GM19395 (cell line): ENCODE measurements at regions not wholly inside any gene's neighbourhood (a gene's known extent, or its start where the extent isn't known, plus 50 kb on each side); places are given as distances from the start of the nearest gene placed in this dataset.

Experiments used
- ATAC-seq: cut with Tn5 transposase; IDR thresholded peaks from one replicate; pipeline ENCODE4 v1.9.1; 2021; ENCODE audit warnings: mild to moderate bottlenecking, moderate library complexity; ENCODE audit not compliant: unreplicated experiment

DNA sequence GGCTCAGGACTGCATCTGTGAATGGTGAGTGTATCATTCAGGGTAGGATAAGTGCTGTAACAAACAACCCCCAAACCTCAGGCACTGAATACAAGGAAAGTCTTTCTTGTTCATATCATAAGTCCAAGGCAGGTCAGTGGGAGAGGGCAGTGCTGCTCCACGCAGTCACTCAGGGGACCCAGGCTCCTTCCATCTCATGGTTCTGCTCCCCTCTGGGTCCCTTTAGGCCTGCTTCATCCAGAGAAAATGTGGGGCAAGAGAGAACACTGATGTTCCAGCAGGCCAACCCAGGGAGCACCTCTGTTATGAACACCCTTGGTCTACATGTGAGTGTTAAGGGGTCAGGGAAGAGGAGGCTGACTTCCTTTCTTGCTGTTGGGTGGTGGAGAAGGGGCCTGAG lies 187.8 kb downstream of the CHST1 start:
- ATAC-seq: no peak

DNA sequence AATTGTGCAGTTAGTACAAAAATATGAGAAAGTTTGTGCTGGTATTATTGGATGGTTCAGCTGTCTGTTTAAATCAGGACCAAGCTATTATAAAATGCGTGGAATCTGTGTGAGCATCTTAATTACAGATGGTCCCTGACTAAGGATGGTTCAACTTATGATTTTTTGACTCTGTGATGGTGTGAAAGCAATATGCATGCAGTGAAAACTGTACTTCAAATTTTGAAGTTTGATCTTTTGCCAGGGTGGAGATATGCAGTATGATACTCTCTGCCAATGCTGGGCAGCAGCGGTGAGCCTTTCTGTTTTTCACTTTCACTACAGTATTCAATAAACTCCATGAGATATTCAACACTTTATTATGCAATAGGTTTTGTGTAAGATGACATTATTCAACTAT lies 189.3 kb downstream of the CHST1 start:
- no peak for ATAC-seq

DNA sequence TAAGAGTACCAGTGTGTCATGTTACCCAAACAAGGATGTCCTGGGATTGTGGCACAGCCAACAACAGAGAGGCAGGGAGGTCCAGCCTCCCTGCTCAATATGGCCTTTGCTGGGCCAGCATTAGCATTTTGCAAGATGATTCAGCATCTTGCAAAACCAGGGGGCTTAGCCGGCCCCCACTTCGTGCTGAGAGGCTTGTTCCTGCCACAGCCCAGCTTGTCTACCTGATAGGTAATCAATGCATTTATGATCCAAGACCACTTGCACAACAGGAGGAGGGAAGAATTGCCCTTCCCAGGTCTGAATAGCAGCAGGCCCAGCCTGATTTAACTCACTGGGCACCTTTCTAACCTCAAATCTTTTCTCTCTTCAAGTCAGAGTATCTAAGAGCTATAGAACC lies 189.0 kb upstream of the SYT13 start:
- ATAC-seq: no peak

DNA sequence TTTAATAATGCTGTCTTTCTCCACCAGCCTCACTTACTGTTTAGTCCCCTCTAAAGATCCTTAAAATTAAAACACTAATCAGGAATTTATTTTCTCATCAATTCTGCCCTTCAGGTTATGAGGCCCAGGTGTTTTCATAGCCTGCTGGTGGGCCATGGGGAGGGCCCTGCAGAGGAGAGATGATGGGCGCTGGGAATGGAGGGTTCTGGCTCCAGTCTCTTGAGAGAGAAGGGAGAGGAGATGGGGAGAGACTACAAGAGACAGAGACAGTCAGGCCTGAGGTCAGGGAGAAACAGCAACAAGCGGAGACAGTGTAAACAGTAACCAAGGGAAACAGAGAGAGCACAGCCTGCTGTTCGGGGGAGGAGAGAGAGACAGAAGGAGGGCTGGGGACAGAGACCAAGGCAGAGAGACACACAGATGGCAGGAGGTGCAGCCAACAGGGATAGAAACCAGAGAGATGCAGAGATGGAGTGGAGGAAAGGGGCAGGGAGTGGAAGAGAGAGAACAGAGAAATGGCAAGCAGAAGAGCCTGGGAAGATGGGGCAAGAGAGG lies 187.3 kb upstream of the SYT13 start:
- no peak for ATAC-seq

DNA sequence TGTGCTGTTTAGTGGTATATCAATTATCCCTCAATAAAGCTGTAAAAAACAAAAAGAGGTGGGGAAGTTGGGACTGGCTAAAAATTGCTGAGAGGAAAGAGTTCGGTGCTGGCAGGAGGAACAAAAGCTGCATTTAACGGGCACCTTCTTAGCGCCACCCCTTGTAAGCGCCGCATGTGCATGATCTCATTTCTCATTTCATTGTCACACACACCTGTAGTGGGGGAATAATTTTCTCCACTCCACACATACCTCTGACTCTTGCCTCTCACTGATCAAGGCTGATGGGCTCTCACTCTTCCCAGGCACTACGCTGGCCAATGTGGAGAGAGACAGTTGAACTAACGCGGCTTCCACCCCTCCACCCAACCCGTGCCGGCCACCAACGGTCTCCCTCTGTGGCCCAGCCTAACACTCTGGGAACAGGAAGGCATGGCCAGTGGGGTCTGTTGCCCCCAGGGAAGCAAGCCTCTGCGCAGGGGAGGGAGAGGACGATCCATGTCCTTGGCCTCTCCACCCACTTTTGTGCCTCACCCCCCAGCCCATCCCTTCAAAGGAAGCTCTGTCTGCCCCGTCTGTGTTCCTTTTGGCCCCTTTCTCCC lies 186.7 kb upstream of the SYT13 start:
- ATAC-seq: no peak

DNA sequence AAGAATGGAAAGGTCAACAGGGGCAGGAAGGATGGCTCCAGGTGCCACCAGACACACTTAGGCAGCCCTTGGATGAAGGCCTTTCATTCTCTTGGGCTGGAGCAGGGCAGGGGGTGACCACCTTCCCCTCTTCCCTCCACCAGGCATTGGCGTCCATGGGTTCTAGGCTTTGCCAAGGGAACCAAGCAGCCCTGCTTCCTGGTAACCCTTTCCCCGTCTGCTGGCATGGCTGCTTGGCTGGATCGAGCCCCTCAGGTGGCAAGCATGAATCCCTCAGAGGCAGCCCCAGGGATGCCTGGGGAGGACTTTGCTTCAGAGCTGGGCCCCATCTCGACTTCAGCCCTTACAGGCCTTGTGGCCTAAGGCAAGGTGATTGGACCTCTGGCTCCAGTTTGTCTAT lies 185.1 kb upstream of the SYT13 start:
- no peak for ATAC-seq

DNA sequence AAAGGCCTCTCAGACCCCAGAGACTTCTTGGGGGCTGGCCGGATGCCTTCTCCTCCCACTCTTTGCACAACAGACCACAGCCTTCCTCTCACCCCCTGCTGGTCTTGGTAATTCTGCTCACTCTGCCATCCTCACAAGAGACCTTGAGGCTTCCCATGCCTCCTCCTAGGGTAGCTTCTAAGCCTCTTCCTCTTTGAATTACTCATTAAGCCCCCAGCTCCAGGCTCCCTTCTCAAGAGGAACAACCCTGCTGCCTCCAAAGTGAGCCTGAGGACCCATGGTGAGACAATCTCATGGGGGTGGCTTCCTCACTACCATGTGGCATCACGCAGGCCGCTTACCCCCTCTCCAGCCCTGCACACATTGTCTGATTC lies 184.6 kb upstream of the SYT13 start:
- ATAC-seq: no peak

DNA sequence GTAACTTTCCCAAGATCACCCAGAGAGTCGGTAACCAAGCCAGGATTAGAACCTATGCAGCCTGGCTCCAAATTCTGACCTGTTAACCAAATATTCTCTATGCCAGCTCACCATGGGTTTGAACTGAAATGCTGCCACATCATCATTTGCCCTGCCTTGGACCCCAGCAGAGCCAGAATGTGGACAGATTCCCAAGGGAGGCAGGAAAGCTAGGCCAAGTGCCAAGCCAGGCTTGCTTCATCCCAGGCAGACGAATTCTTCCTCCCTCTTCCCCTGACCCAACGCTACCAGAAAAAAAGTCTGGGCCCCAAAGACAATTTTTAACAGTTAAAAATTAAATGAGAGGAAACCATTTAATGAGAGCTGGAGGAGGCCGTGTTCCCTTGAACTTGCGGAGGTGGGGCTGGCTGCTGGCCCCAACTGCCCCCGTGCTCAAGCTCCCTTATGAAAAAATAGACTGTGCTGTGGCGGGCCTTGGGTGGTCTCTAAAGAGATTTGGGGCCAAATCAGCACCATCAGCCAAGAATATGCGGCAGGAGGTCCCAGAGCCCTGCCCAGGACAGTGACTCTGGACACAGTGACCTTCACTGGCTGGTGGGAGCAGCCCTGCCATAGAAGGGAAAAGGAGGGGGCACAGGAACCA lies 184.1 kb upstream of the SYT13 start:
- ATAC-seq: no peak

DNA sequence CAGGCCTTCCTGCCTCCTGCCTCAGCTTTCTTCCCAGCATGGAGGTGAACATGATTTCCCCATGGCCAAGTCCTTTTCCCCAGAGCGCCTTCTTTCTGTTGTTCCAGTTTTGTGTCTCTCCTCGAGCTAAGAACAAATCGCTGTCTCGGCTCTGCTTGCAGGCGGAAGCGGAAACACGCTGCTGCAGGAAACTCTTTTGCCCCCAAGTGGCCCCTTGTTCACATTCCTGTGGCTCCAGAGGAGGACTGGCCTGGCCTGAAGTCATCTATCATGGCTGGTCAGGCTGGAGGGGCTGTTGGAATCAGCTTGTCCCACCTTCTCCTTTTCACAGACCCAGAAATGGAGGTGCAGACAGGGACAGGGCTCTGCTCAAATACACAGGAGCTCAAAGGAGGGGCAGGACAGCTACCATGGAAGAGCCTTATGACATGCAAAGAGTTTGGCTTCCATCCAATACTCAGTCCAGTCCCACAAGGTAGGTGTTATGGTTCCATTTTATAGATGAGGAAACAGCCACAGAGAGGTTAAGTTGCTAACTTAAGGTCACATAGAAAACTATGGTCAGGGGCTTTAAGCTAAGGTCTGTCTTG lies 182.2 kb upstream of the SYT13 start:
- no peak for ATAC-seq

DNA sequence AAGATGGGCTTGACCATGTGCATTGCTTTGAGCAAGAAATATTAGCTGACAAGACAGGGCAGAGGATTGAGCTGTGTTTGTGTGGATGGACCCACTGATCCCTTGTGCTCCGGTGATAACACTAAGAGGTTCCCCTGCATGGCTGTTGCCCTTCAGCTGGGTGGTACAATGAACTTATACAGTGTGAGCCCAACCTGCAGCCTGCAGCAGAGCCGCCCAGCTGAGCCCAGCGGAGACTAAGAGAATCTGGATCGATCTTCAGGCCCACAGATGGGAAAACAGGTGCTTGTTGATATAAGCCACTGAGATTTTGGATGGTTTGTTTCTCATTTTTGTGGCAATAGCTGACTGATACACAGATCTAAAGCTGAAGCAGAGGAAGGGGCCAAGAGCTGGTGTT lies 177.4 kb upstream of the SYT13 start:
- ATAC-seq: no peak

DNA sequence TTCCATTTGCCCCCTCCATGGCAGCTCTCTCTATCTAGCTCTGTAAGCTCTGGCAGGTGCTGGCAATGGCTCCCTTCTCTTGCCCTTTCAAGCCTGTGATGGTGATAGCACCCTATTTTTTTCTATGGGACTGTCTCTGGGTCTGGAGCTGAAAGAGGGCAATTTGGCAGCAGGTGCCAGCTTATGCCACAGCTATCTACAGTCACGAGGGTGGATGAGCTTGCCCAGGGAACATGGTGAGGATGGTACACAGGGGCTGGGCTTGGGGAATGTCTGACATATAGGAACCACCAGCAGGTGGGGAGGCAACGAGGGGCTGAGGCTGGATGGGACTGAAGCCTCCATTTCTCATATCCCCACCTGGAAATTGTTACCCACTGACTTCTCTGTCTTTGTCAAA lies 175.4 kb upstream of the SYT13 start:
- ATAC-seq: no peak

DNA sequence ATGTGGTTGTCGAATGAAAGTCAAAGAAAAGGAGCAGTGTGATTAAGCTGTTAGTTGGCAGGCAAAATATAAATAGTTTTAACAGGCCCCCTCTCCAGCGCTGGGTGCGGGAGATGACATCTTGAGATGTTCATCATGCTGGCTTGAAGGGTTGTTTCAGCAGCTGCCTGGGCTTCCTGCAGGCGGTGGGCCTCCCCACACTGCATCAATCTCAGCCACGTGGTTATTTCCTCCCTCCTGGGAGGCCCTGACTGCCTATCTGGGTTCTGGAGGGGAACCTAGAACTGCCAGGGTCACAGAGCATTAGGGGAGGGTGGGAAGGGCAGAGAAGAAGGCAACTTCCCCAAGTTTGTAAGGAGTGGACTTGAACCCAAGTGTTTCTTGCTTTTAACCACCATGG lies 173.3 kb upstream of the SYT13 start:
- no peak for ATAC-seq

DNA sequence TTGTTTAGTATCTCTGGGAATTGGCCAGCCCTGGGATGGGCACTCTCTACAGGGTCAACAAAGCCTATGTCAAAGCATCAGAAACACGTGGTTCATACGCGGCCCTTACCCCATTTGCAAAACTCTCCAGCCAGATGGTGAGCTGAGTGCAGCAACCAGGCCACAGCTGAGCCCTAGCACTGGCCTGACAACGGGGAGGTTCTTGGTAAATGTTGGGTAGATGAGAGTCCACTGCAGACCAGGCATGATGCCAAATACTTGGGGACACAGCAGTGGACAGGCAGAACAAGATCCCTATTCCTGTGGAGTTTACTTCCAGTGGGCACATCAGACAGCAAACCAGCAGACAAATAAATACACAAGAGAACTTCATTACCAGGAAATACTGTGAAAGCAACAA lies 172.1 kb upstream of the SYT13 start:
- ATAC-seq: no peak

DNA sequence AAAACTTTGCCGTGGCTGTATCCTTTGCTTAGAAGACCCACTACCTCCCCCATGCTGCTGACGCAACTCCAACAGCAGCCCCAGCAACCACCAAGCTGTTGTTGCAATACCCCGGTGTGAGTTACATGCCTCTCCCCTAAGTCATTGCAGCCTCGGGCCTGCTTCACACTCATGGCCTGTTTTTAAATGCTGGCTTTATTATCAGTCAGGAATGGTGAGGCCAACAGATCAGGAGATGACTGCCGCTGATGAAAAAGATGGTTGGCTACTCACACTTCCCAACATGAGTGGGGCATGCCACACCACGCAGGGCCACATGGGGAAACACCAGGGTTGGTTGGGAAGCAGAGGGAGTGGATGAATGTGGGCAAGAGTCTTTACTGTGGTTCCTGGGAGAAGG lies 171.5 kb upstream of the SYT13 start:
- ATAC-seq: no peak

DNA sequence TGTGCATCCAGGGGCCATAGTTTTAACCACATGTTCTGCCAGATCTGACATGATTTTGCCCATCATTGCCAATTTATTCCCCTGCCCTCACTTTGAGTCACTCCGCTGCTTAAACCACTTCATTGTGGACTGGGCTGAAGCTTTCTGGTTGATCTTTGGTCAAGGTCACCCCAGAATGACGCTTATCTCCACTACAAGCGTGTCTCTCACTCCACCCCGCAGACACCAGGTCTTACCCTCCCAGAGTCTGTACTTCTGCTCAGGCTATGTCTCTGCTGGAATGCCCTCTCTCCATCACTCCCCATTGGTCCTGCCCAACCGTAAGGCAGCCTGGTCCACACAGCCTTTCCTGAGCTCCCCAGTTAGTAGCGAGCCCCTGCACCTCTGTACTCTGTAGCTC lies 170.5 kb upstream of the SYT13 start:
- ATAC-seq: no peak

DNA sequence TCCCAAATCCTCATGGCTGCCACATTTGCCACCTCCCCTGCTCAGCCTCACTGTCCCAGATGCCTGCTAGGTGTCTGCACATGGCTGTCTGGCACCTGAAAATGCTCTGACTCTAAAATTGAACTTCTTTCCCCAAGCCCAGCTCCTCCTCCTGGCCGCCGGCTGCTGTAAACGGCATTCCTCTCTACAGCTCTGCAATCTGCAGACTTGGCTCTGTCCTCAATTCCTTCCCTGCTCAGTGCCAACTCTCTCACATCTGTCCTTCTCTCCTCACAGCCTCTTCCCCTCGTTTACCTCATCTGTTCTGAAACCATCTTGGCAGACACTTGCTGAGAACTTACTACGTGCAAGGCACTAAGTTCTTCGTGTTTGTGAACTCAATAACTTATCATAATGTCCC lies 169.4 kb upstream of the SYT13 start:
- no peak for ATAC-seq

DNA sequence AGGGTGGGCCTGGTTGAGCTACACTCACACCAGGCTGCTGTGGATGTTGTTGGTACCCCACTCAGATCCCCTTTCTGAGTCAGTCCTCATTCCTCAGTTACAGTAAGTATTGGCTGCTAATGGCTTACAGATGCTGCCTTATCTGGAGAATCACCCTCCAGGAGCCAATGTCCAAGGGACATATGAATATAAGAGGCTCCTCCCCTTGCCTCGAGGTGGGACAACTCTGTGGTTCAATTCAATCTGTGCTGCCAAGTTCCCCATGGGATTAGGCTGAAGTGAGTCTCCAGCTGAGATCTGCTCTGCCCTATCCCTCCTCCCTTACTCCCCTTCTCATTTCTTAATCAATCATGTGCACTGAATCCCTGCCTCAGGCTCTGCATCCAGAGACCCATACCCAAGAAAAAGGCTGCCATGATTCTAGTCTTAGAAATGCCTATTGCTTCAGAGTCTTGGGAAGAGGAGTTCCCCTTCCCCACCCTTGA lies 168.8 kb upstream of the SYT13 start:
- no peak for ATAC-seq

DNA sequence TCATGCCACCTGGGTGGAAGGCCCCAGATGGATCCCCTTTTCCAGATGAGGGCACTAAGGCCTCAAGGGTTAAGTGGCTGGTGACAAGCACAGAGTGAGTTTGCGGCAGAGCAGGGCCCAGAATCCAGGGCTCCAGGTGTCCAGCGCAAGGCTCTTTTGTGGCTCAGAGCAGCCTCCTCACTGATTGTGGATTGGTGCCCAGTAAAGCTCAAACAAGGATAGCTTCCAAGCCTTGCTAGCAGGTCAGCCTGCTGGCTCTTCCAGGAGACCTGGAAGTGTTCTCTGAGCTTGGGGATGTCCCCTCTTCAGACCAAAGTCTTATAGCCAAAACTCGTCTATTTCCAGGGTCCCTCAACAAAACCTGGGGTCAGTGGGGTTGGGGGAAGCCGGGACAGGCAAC lies 167.6 kb upstream of the SYT13 start:
- no peak for ATAC-seq

DNA sequence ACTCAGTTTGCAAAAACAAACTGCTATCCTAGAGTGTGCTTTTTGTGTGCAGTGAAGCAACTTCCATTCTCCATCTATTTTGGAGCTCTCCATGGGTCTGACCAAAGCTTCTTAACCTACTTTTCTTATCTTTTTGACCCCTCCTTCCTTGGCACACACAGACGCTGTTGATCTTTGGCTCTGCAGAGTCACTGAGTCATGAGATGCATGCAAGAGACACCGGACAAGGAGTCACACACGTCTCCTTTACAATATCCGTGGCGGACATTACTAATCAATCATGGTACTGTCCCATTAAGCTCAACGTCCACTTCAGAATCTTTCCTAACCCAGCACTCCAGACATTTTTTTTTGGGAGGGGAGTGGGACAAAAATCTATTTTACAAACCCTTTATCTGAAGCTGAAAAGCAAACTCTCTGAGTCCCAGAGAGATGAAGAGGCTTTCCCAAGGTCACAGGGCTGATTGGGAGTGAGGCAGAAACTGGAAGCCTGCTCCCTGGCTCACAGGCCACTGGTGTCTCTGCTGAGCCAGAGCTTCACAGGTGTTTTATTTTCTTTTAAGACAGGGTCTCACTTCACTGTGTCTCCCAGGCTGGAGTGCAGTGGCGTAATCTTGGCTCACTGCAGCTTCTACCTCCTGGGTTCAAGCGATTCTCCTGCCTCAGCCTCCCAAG lies 165.8 kb upstream of the SYT13 start:
- ATAC-seq: no peak

DNA sequence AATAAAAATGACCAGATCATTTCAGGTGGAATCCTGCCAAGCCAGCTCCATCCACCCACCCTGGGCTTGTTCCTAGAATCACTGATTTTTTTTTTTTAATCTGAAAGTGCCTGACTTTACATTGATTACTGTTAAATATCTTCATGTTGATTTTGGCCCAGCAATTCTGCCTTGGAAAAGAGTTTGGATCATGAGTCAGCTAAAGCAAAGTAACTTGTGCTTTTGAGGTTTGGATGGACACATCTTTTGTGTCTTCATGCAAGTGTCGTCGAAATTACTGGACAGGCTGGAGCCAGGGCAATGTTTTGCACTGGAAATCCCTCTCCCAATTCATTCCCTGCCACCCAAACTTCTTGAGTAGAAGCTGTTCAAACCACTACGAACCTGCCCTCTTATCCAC lies 164.0 kb upstream of the SYT13 start:
- ATAC-seq: no peak

DNA sequence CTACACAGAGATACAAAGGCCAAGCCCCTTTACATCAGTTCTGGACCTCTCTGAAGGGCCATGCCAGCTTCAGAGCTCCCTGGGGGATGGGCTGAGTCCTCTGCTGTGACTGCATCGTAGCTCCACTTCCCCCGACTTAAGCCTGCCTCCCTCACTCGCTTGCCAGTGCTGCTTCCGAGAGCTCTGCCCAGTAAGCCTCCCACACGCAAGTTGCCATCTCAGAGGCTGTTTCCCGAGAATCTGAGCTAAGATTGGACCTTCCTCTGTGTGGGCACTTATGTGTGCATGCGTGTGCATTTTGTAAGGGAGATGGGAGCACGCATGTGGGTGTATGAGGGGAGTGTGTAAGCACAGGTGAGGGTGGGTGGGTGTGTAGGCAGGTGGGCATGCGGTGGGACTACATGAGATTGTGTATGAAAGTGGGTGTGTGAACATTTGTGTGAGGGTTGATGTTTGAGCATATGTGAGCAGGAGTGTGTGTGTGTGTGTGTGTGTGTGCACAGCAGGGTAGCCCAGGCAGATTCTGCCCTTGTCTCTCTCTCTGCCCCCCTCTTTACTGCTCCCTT lies 163.0 kb upstream of the SYT13 start:
- no peak for ATAC-seq

DNA sequence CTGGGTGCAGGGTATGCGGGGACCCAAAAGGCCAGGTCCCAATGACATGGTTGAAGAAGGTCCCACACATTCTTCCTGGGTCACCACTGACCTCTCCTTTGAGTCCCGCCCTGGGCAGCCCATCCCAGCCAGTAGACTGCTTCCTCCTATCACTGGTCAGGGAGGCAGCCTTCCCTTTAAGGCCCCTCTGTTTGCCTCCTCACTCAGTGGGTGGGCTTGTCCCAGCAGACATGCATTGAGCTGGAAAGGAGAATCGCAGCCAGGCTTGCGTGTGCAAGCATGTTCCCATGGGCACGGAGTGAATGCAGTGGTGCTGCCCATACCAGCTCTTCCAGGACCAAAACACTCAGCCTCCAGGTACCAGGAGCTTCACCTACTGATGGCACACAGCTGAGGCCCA lies 162.4 kb upstream of the SYT13 start:
- no peak for ATAC-seq
